Sciatic nerve (tissue), 2 donors: ENCODE measurements at regions not wholly inside any gene's neighbourhood (a gene's known extent, or its start where the extent isn't known, plus 50 kb on each side); places are given as distances from the start of the nearest gene placed in this dataset.

Source experiments
- ATAC-seq: fragments of 200-7000 bp; cut with Tn5 transposase; one replicate; pipeline ENCODE4 v1.9.1; 2020; ENCODE audit warnings: mild to moderate bottlenecking, moderate library complexity
- DNase-seq: peaks from one replicate; pipeline ENCODE4 v3.0.0-alpha.2; 2020; ENCODE audit warnings: low spot score
- intact Hi-C: fragments of 100-400 bp; cut with DNase I; formaldehyde crosslinking; loops from one replicate; pipeline ENCODE4 v1.14.2; 2022
- donor health status: DM: no; HTN: no; CAD: no.
- donor health status: DM: no; HTN: no; CAD: no.

GRCh38 chr2:234601213-234601612, 104.3 kb upstream of the ARL4C start:
- DNase-seq (no peak), ATAC-seq (no peak)
- intact Hi-C loops: no loop called here

GRCh38 chr2:234597576-234597861, 100.6 kb upstream of the ARL4C start:
- no peak for ATAC-seq
- intact Hi-C loops: no loop called here

GRCh38 chr2:234596696-234597575, 100.1 kb upstream of the ARL4C start:
- ATAC-seq (no peak), DNase-seq (no peak)
- intact Hi-C loops: no loop called here

More at GRCh38 chr2:234597576-234597861, 100.6 kb upstream of the ARL4C start:
- DNase-seq: no peak

- ATAC-seq (no peak), DNase-seq (no peak)
- intact Hi-C loops: no loop called here
Observed at GRCh38 chr2:234595829-234596228, 98.9 kb upstream of the ARL4C start.

GRCh38 chr2:234594715-234595114, 97.8 kb upstream of the ARL4C start:
- no peak for DNase-seq
- no peak for ATAC-seq
- intact Hi-C loops: no loop called here

- ATAC-seq: no peak
- DNase-seq: no peak
- intact Hi-C loops: no loop called here
Observed at GRCh38 chr2:234593636-234594035, 96.8 kb upstream of the ARL4C start.

GRCh38 chr2:234592541-234592940, 95.7 kb upstream of the ARL4C start:
- intact Hi-C loops: no loop called here
- ATAC-seq (no peak), DNase-seq (no peak)

- DNase-seq (no peak), ATAC-seq (no peak)
- intact Hi-C loops: no loop called here
Observed at GRCh38 chr2:234590076-234590475, 93.2 kb upstream of the ARL4C start.

- DNase-seq (no peak), ATAC-seq (no peak)
- intact Hi-C loops: no loop called here
Observed at GRCh38 chr2:234588054-234588430, 91.2 kb upstream of the ARL4C start.

GRCh38 chr2:234587341-234588053, 90.6 kb upstream of the ARL4C start:
- no peak for DNase-seq
- intact Hi-C loops: no loop called here
- ATAC-seq: no peak

- ATAC-seq (no peak), DNase-seq (no peak)
- intact Hi-C loops: no loop called here
Observed at GRCh38 chr2:234583331-234583730, 86.5 kb upstream of the ARL4C start.

GRCh38 chr2:234580686-234581085, 83.8 kb upstream of the ARL4C start:
- intact Hi-C loops: no loop called here
- DNase-seq: no peak
- no peak for ATAC-seq

GRCh38 chr2:234579231-234579962, 82.5 kb upstream of the ARL4C start:
- intact Hi-C loops: no loop called here
- no peak for DNase-seq
- no peak for ATAC-seq

GRCh38 chr2:234578389-234578788, 81.5 kb upstream of the ARL4C start:
- ATAC-seq: no peak
- intact Hi-C loops: no loop called here
- no peak for DNase-seq

GRCh38 chr2:234577191-234577590, 80.3 kb upstream of the ARL4C start:
- DNase-seq (no peak), ATAC-seq (no peak)
- intact Hi-C loops: no loop called here

- intact Hi-C loops: no loop called here
- DNase-seq (no peak), ATAC-seq (no peak)
Observed at GRCh38 chr2:234571620-234572407, 74.9 kb upstream of the ARL4C start.

- no peak for DNase-seq
- no peak for ATAC-seq
- intact Hi-C loops: no loop called here
Observed at GRCh38 chr2:234570476-234570875, 73.6 kb upstream of the ARL4C start.

GRCh38 chr2:234569776-234570430, 73.0 kb upstream of the ARL4C start:
- intact Hi-C loops: no loop called here
- ATAC-seq (no peak), DNase-seq (no peak)

GRCh38 chr2:234566622-234567021, 69.7 kb upstream of the ARL4C start:
- DNase-seq (no peak), ATAC-seq (no peak)
- intact Hi-C loops: no loop called here
